ENCODE measurements at regions not wholly inside any gene's neighbourhood (a gene's known extent, or its start where the extent isn't known, plus 50 kb on each side); places are given as distances from the start of the nearest gene placed in this dataset.
A peak's percentile ranks its signal among the peaks of the same experiment; 100 is the strongest.

DNA sequence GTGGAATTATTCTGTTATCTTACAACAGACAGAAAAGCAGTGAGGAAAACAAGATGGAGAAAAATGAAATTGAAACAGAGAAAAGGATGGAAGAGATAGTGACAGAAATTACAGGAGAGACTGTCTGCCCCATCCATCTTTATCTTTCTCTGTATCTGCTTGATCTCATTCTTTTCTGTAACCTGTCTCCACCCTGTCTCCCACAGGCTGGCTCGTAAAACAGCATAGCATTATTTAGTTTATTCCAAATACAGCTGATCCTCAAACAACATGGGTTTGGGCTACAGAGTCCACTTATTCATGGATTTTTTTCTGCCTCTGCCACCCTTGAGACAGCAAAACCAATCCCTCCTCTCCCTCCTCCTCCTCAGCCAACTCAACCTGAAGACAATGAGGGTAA, 482.3 kb upstream of the JARID2 start:
- DNase-seq (ENCODE audit: low spot score) (no peak), ATAC-seq (no peak), FAIRE-seq (no peak)
- TF ChIP-seq HMG20B (CRISPR knock-in tag; conservative IDR thresholded peaks at IDR 0.05) = no peak
- H2AFZ ChIP-seq (ENCODE audit: low read length) = no peak overlapping the region
- in situ Hi-C loops (cut with HindIII; ENCODE audit: extremely low pct_ligation_motif_present, low pct_unique_long_range_greater_than_20kb) (no loop called here), intact Hi-C loops (cut with micrococcal nuclease; ENCODE audit: unreplicated experiment) (no loop called here)
- no peaks in the 10 kb centered on the region for H3K36me3 ChIP-seq (replicated peaks in 1 of 2; ENCODE audit: control insufficient read depth in 1 of 2, insufficient read depth in 2 of 2, low read length in 2 of 2)
- ChIA-PET POLR2A (no interaction called here), CTCF (ENCODE audit: low intra/inter-chr PET ratio, low total read pairs) (no interaction called here)
- H3K4me1 ChIP-seq (ENCODE audit: insufficient read depth, low read length) = peaks cover 22% of the 10 kb centered on the region
- 3% methylated on average over 1 of the region's 1 CpG for WGBS (ENCODE audit: low lambda C conversion rate)
- H3K4me2 ChIP-seq (ENCODE audit: low read depth, low read length) = no peak overlapping the region
- no peak overlapping the region for H3K27ac ChIP-seq (ENCODE audit: extremely low read length, insufficient read depth, low read length)
- no peaks in the 10 kb centered on the region for H3K9me3 ChIP-seq (ENCODE audit: low read length)
- no peaks in the 10 kb centered on the region for H4K20me1 ChIP-seq (ENCODE audit: insufficient read depth, low read length)
- no peaks in the 10 kb centered on the region for H3K79me2 ChIP-seq (ENCODE audit: insufficient read depth, low read length)
- no peak overlapping the region for H3K9ac ChIP-seq (ENCODE audit: insufficient read depth, low read depth, low read length)
- no peak overlapping the region for H3K4me3 ChIP-seq (replicated peaks in 1 of 3; ENCODE audit: insufficient read depth in 1 of 3, low read depth in 2 of 3, low read length in 3 of 3)
- H3K27me3 ChIP-seq (ENCODE audit: control insufficient read depth in 1 of 2, insufficient read depth in 2 of 2, low read length in 2 of 2) = no peaks in the 10 kb centered on the region
- BruUV-seq (replicated peaks) = no TSS peak

DNA sequence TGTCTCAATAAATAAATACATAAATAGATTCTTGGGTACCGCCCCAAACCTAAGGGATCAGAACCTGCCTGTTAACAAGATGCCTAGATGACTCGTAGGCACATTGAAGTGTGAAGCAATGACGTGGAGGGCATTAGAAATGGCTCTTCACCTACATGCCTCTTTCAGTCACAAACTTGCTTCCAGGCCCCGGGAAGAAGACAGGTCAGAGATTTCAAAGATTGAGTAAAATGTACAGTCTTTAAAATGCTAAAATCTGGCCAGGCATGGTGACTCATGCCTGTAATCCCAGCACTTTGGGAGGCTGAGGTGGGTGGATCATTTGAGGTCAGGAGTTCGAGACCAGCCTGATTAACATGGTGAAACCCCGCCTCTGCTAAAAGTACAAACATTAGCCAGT, 480.8 kb upstream of the JARID2 start:
- ChIA-PET CTCF (ENCODE audit: low intra/inter-chr PET ratio, low total read pairs) (no interaction called here), POLR2A (no interaction called here)
- ATAC-seq (no peak), DNase-seq (ENCODE audit: low spot score) (no peak), FAIRE-seq (no peak)
- Histone ChIP-seq H3K4me1 (ENCODE audit: insufficient read depth, low read length) (peaks cover 22% of the 10 kb centered on the region), H3K9ac (ENCODE audit: insufficient read depth, low read depth, low read length) (no peak overlapping the region), H3K79me2 (ENCODE audit: insufficient read depth, low read length) (no peaks in the 10 kb centered on the region), H4K20me1 (ENCODE audit: insufficient read depth, low read length) (no peaks in the 10 kb centered on the region), H3K4me3 (replicated peaks in 1 of 3; ENCODE audit: insufficient read depth in 1 of 3, low read depth in 2 of 3, low read length in 3 of 3) (no peak overlapping the region), H3K4me2 (ENCODE audit: low read depth, low read length) (no peak overlapping the region), H3K36me3 (replicated peaks in 1 of 2; ENCODE audit: control insufficient read depth in 1 of 2, insufficient read depth in 2 of 2, low read length in 2 of 2) (no peaks in the 10 kb centered on the region), H3K27me3 (ENCODE audit: control insufficient read depth in 1 of 2, insufficient read depth in 2 of 2, low read length in 2 of 2) (no peaks in the 10 kb centered on the region), H3K9me3 (ENCODE audit: low read length) (no peaks in the 10 kb centered on the region), H2AFZ (ENCODE audit: low read length) (no peak overlapping the region), H3K27ac (ENCODE audit: extremely low read length, insufficient read depth, low read length) (no peak overlapping the region)
- intact Hi-C loops (cut with micrococcal nuclease; ENCODE audit: unreplicated experiment) = no loop called here
- WGBS (ENCODE audit: low lambda C conversion rate) = 38% methylated on average over 6 of the region's 6 CpGs
- no peak for TF ChIP-seq TBP (CRISPR knock-in tag; IDR thresholded peaks at IDR 0.05)
- TF ChIP-seq CREB1 (IDR thresholded peaks at IDR 0.05) = peak; percentile 44; the same call in 1 of the 2 replicates
- no peak for TF ChIP-seq CREB1 (CRISPR knock-in tag; IDR thresholded peaks at IDR 0.05)
- TF ChIP-seq, protein P1, sequence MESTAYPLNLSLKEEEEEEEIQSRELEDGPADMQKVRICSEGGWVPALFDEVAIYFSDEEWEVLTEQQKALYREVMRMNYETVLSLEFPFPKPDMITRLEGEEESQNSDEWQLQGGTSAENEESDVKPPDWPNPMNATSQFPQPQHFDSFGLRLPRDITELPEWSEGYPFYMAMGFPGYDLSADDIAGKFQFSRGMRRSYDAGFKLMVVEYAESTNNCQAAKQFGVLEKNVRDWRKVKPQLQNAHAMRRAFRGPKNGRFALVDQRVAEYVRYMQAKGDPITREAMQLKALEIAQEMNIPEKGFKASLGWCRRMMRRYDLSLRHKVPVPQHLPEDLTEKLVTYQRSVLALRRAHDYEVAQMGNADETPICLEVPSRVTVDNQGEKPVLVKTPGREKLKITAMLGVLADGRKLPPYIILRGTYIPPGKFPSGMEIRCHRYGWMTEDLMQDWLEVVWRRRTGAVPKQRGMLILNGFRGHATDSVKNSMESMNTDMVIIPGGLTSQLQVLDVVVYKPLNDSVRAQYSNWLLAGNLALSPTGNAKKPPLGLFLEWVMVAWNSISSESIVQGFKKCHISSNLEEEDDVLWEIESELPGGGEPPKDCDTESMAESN (CRISPR knock-in tag; conservative IDR thresholded peaks at IDR 0.05) = no peak
- TF ChIP-seq, protein P2, sequence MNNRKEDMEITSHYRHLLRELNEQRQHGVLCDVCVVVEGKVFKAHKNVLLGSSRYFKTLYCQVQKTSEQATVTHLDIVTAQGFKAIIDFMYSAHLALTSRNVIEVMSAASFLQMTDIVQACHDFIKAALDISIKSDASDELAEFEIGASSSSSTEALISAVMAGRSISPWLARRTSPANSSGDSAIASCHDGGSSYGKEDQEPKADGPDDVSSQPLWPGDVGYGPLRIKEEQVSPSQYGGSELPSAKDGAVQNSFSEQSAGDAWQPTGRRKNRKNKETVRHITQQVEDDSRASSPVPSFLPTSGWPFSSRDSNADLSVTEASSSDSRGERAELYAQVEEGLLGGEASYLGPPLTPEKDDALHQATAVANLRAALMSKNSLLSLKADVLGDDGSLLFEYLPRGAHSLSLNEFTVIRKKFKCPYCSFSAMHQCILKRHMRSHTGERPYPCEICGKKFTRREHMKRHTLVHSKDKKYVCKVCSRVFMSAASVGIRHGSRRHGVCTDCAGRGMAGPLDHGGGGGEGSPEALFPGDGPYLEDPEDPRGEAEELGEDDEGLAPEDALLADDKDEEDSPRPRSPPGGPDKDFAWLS (CRISPR knock-in tag; IDR thresholded peaks at IDR 0.05; ENCODE audit: borderline replicate concordance) = no peak
- no TSS peak for BruUV-seq (replicated peaks)
- in situ Hi-C loops (cut with HindIII; ENCODE audit: extremely low pct_ligation_motif_present, low pct_unique_long_range_greater_than_20kb) = no loop called here

Measured in HepG2 (cell line).